ENCODE measurements at regions not wholly inside any gene's neighbourhood (a gene's known extent, or its start where the extent isn't known, plus 50 kb on each side); places are given as distances from the start of the nearest gene placed in this dataset.

DNA sequence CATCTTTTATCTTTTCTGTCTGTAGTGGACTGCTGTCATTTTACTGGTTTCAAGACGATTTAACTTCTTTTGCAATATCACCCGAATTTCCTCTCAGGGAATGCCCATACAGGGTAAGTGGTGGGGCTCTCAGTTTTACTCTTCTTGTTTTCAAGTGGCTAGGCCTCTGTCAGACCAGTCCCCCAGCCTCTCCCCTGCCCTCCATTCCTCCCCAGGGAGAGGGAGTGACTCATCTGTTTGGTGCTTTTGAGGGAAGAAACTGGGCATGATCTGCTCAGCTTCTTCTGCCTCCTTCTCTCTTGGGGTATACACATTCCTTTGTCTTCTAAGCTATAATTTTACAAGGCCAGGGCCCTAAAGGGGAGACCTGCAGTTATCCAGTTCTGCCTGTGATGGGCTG is 332.0 kb downstream of the CBLN1 start:
- DNase-seq (ENCODE audit: low read depth in 2 of 3, low spot score in 1 of 3), result no peak

DNA sequence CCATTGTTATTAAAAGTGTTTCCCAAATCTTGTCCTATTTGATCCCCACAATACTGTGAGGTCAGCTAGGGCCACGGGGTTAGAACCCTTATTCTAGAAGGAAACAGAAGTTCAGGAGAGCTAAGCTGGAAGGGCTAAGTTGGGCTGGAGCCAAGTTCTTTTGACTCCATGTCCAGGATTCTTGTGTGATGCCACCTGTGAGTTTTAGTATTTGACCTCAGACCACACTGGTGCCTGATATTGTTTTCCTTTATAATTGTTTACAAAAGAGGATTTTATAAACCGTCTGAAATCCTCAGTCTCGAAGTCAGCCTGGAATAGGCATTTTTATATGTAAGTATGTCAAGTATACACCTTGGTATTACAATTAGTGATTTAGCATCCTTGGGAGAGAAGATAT is 332.7 kb downstream of the CBLN1 start:
- DNase-seq (ENCODE audit: low read depth in 2 of 3, low spot score in 1 of 3), result no peak

GRCh38 chr16:48947371-48947713 is 334.3 kb downstream of the CBLN1 start:
- DNase-seq (ENCODE audit: low read depth in 2 of 3, low spot score in 1 of 3), result no peak

DNA sequence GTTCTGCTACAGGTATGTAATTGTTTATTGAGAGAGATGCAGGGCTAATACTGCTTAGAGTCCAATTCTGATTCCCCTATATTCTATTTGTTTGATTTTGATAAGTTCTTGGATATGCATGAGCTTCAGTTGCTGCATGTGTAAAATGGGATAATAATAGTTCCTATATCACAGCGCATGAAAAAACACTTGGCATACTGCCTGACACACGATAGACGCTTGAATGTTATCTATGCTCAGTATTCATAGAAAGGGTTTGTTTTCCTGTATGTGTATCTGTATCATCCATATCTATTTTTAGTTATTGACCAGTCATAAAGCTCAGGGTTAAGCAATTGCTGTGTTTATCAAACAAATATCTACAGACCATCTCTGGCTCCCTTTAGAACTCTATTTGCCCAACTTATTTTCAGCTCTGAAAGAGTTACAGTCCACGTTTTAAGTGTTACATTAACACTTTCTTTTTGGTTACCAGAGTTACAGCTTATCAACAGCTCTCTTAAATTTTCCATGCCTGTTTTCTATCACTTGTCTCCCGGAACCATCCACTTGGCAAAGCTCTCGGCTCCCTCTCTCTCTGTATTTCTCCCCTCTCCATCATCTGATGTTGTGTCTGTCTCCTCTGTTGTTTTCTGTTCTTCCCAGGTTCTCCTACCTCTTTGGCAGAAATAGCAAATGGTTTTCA is 334.8 kb downstream of the CBLN1 start:
- DNase-seq (ENCODE audit: low read depth in 2 of 3, low spot score in 1 of 3), result no peak

GRCh38 chr16:48942996-48943395 is 333.0 kb upstream of the N4BP1 start:
- no peak for DNase-seq (ENCODE audit: low read depth in 2 of 3, low spot score in 1 of 3)

DNA sequence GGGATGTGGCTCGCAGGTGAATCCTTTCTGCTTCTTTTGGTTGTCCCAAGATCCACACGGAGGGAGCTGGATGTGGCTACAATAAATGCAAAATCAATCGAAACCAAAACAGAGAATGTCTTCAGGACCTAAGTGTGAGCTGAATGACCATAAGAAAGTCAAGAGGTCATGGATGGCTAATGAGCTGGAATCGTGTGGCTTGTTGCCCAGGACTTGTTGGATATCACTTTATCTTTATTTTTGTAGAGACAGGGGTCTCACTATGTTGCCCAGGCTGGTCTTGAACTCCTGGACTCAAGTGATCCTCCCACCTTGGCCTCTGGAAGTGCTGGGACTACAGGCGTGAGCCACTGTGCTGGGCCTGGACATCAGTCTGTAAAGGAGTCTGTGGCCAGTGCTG is 326.8 kb upstream of the N4BP1 start:
- DNase-seq (ENCODE audit: low read depth in 2 of 3, low spot score in 1 of 3), result no peak

DNA sequence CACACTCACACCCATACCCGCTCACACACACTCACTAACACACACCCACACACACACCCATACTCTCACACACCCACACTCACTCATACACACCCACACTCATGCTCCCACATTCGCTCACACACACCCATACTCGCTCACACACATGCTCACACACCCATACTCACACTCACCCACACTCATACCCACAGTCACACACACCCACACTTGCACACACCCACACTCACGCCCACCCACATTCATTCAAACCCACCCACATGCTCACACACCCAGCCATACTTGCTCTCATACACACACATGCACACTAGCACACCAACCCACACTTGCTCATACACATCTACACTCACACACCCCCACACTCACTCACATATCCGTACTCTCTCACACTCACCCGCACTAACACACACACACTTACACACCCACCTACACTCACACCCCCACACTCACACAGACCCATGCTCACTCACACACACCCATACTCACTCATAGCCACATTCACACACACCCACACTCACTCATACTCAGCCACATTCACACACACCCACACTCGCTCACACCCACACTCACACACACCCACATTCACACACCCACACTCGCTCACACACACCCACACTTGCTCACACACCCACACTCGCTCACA is 322.4 kb upstream of the N4BP1 start:
- DNase-seq (ENCODE audit: low read depth in 2 of 3, low spot score in 1 of 3), result no peak

DNA sequence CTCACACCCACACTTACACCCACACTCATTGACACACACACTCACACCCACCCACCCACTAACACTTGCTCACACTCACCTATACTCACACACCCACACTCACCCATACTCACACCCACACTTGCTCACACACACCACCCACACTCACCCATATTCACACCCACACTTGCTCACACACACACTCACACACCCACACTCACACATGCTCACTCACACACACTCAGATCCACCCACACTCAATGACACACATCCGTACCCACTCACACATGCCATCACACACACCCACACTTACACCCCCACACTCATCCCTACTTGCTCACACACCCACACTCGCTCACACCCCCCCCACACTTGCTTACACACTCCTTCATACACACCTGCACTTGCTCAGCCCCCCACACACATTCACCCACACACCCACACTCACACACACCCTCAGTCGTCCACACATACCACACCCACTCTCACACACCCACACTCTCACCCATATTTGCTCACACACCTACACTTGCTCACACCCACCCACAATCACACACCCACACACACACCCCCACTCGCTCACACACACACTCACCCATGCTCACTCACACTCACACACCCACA is 321.1 kb upstream of the N4BP1 start:
- DNase-seq (ENCODE audit: low read depth in 2 of 3, low spot score in 1 of 3), result no peak

GRCh38 chr16:48919791-48920190 is 309.8 kb upstream of the N4BP1 start:
- no peak for DNase-seq (ENCODE audit: low read depth in 2 of 3, low spot score in 1 of 3)

DNA sequence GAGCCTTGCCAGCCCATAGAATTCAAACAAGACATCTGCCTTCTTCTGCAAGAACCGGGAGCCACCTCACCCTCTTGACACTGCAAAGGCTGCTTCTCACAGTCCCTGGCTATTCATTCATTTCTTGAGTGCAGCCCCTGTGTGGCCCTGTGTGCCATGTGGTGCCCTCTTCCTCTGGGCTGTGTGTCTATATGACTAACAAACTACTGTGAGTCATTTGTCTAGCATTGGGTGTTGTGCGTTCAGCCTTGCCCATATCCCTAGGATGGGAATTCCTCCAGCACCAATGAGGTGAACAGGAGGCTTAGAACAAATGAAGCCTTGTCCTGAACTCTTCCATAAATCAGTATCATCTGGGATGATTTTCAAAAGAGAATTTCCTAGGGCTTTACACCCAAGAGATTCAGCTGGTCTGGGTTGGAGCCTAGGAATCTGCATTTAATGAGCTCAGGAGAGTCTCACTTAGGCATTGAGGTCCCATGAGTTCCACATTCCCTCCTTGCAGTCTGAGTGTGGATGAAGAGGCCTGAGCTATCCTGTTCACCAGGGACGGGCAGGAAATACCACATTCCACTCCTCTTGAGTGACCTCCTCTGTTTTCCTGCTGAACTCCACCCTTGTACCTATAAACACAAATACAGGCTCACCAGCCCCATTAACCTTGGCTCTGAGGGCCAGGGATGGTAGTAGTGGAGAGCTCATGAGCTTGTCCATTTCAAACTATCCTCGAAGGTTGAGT is 308.7 kb upstream of the N4BP1 start:
- DNase-seq (ENCODE audit: low read depth in 2 of 3, low spot score in 1 of 3), result no peak

GRCh38 chr16:48916566-48916965 is 306.6 kb upstream of the N4BP1 start:
- no peak for DNase-seq (ENCODE audit: low read depth in 2 of 3, low spot score in 1 of 3)

GRCh38 chr16:48914070-48914469 is 304.1 kb upstream of the N4BP1 start:
- DNase-seq (ENCODE audit: low read depth in 2 of 3, low spot score in 1 of 3), result no peak

GRCh38 chr16:48913384-48913783 is 303.4 kb upstream of the N4BP1 start:
- DNase-seq (ENCODE audit: low read depth in 2 of 3, low spot score in 1 of 3), result no peak

DNA sequence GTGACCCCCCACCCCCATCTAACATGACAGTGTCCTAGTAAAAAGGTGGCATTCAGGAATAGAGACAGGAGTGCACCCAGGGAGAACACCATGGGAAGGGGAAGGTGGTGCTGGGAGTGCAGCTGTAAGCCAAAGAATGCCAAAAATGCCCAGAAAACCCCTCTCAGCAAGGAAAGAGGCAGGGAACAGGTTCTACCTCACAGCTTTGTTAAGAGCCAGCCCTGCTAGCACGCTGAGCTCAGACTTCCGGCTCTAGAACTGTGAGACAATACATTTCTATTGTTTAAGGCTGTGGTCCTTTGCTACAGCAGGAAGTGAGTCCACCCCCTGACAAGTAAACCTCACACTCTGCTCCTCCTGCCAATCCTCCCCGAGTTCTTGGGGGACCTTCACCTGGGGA is 302.4 kb upstream of the N4BP1 start:
- DNase-seq (ENCODE audit: low read depth in 2 of 3, low spot score in 1 of 3), result no peak

GRCh38 chr16:48911700-48912099 is 301.7 kb upstream of the N4BP1 start:
- DNase-seq (ENCODE audit: low read depth in 2 of 3, low spot score in 1 of 3), result no peak

DNA sequence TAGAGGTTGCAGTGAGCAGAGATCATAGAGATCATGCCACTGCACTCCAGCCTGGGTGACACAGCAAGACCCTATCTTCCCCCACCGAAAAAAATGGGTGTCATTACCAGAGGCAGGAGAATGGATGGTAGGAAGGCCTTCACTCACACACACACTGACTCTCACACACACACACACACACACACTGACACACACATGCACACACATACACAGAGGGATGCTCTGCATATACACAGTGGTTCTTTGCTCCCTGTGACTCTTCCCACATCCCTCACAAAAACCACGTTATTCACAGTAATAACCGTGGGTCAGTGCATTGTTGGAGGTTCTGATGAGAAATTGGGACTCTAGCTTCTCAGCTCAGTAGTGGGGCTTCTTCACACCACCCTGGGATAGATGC is 300.2 kb upstream of the N4BP1 start:
- no peak for DNase-seq (ENCODE audit: low read depth in 2 of 3, low spot score in 1 of 3)

DNA sequence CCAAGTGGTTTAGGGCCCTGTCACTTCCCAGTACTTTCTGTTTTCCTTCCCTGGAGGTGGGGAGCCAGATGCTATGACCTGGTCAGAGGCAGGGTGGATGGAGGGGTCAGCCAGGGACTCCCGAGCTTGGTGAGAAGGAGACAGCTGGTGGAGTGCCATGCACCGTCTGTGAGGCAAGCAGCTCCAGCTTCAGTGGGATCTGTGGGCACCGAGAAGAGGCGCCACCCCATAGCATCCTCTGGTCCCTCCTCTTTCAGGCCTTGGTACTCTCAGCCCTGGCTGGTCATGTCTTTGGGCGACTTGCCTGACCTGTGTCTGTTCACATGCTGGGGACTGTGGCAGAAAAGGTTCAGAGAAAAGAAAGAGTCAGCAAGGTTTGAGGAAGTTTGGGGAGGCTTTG is 299.3 kb upstream of the N4BP1 start:
- no peak for DNase-seq (ENCODE audit: low read depth in 2 of 3, low spot score in 1 of 3)

DNA sequence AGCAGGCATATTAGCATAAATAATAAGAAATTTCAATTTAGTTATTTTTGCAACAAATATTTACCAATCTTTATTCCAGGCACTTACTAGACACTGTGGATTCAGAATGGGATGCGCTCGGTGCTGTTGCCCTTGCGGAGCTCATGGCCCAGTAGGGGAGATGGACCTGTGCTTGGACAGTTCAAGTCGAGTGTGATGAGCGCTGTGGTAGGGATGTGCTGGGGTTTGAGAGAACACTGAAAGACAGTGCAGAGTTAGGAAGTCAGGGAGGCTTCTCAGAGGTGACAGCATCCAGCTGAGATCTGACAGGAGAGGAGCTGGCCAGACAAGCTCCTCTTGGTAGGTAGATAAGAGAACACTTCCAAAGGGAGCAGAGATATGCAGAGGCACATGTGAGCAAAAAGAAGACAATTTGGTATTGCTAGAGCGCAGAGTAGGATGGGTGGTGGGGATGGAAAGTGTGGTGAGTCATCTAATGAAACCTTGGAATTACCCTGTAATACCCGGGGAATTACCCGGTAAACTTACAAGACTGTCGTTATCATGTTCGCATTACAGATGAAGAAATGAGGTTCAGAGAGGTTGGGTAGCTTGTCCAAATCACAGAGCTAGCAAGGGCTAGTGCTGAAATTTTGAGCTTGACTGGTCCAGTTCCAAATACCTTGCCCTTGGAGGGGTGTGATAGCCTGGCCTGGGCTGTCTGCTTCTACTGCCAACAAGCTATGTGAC is 298.1 kb upstream of the N4BP1 start:
- no peak for DNase-seq (ENCODE audit: low read depth in 2 of 3, low spot score in 1 of 3)

GRCh38 chr16:48905632-48906505 is 295.9 kb upstream of the N4BP1 start:
- DNase-seq (ENCODE audit: low read depth in 2 of 3, low spot score in 1 of 3), result no peak

GRCh38 chr16:48904333-48904732 is 294.4 kb upstream of the N4BP1 start:
- DNase-seq (ENCODE audit: low read depth in 2 of 3, low spot score in 1 of 3), result no peak

GRCh38 chr16:48903039-48903438 is 293.1 kb upstream of the N4BP1 start:
- no peak for DNase-seq (ENCODE audit: low read depth in 2 of 3, low spot score in 1 of 3)
